GM18861 (cell line): ENCODE measurements at regions not wholly inside any gene's neighbourhood (a gene's known extent, or its start where the extent isn't known, plus 50 kb on each side); places are given as distances from the start of the nearest gene placed in this dataset.

ENCODE experiments used
- ATAC-seq: cut with Tn5 transposase; IDR thresholded peaks from one replicate; pipeline ENCODE4 v1.9.1; 2021; ENCODE audit not compliant: unreplicated experiment

GRCh38 chr2:20539776-20540586, 93.1 kb downstream of the RHOB start:
- no peak for ATAC-seq

GRCh38 chr2:20540587-20541293, 93.9 kb downstream of the RHOB start:
- no peak for ATAC-seq

- no peak for ATAC-seq
Measured at GRCh38 chr2:20541294-20541640, 94.4 kb downstream of the RHOB start.

- no peak for ATAC-seq
Measured at GRCh38 chr2:20541651-20542050, 94.8 kb downstream of the RHOB start.

GRCh38 chr2:20542269-20542668, 95.4 kb downstream of the RHOB start:
- ATAC-seq, result no peak

GRCh38 chr2:20542746-20543468, 96.0 kb downstream of the RHOB start:
- no peak for ATAC-seq

DNA sequence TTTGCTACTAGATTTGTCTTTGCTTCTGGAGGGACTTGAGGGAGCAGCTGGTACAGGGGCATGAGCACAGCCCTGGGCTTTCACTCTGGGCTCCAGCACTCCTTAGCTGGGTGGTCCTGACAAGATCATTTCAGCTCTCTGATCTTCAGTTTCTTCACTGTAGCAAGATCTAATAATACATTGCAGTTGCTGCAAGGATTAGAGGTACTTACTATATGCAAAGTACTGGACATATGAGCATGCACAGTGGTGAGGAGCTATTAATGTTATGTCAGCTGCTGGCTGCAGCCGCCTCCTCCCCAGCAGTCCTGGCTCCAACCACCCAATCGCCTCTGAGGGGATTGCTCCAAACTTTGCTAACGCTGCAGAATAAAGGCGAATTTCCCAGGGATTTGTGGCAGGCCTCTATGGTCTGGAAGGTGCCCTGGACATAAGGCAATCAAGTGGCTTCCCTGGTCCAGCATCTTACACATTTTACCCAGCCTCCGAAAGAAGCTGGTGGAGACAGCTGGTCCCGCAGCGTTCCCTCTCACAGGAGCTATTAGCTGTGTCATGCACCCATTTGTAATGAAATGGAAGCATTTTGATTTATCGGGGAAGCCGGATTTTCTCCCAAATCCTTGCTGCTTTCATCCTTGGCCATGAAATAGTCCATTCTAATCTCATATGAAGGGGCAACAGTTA, 96.7 kb downstream of the RHOB start:
- ATAC-seq, result no peak

DNA sequence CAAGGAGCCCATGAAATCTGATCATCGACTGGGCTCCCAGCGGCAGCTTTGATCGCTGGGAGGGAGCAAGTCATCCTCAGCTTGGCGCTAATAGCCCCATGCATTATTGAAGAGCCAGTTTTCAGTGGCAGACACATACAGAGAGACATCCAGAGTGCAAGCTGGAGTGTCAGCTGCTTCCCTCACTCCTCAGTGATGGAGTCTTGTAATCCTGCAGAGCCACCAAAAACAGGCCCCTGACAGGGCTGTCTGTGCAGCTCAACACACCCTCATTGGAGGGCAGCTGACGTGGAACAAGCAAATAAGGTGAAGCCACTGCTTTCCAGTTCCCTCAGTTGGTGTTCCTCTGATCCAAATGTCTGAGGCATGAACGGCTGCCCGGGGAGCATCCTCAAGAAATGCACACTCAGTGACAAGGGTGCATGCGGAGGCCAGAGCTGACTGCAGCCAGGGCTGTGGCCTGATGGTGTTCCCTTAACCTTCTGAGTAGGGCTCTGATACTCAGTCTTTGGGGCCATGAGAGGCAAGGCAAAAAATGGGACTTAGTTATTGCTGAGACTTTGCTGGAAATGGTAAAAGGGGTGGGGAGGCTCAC, 97.4 kb downstream of the RHOB start:
- ATAC-seq, result no peak

- ATAC-seq, result no peak
Measured at GRCh38 chr2:20549144-20549543, 101.8 kb downstream of the HS1BP3 start.

- ATAC-seq, result no peak
Measured at GRCh38 chr2:20549691-20550348, 101.1 kb downstream of the HS1BP3 start.

DNA sequence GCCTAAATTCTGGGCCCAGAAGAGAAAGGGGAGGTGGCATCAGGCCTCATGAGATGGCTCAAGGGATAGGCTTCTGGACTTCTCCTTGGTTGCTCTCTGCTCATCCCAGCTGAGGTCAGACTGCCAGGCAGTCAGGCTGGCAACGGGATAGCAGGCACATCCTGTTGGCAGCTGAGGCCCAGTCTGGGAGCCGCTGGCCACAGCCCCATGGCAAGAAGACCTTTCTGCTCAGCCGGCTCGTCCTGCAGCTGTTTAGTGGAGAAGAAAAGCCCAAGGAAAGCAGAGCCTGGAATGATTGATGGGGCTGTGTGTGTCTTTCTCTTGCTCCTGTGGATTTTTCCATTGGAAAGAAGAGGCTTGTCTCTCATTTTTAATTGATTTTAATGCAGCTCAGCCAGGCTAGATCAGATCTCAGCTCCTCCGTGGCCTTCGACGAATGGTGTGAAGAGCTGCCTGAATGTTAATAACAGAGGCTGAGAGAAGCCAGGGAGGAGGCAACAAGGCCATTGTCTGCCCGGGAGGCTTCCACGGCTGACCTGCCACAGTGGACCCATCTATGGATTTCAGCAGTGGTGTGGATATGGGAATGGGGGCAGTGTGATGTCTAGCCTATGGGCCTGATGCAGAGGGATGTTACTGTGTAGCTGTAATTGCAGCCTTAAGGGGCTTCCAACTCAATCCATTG, 99.5 kb downstream of the HS1BP3 start:
- no peak for ATAC-seq

GRCh38 chr2:20551945-20552328, 99.0 kb downstream of the HS1BP3 start:
- no peak for ATAC-seq

GRCh38 chr2:20552847-20553246, 98.1 kb downstream of the HS1BP3 start:
- no peak for ATAC-seq

DNA sequence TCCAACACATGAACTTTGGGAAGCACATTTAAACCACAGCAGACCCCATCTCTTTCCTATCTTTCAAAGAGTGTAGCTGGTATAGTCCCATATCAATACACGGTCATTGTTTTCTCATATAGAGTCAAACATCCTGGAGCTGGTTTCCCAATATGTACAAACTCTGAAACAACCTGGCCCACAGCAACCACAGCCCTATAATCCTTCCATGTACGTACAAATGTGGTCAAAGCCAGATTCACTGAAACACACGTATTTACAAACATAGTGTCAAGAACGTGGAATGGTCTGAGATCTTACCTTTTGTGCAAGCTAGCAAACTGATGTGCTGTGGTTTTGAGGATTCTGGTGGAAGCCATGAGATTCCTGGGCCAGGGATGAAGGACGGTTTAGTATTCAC, 97.3 kb downstream of the HS1BP3 start:
- no peak for ATAC-seq

- ATAC-seq, result no peak
Measured at GRCh38 chr2:20555954-20556353, 94.9 kb downstream of the HS1BP3 start.

DNA sequence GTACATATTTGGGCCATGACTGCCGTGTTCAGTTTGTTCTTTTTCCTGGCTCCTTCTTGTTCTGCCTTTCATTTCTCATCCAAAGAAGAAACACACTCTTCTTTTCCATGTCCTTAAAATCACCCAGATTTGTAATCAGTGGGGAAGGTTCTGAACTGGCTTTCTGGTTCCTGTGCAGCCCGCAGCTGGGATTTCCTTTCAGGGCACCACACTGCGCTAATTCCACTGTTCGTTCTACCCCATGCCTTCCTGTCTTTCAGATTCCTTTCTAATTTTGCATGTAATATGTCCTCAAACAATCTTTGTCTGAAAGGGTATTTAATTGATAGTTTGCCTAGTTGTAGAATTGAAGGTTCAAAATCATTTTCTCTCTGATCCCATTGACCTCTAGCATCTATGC, 94.1 kb downstream of the HS1BP3 start:
- ATAC-seq, result no peak

DNA sequence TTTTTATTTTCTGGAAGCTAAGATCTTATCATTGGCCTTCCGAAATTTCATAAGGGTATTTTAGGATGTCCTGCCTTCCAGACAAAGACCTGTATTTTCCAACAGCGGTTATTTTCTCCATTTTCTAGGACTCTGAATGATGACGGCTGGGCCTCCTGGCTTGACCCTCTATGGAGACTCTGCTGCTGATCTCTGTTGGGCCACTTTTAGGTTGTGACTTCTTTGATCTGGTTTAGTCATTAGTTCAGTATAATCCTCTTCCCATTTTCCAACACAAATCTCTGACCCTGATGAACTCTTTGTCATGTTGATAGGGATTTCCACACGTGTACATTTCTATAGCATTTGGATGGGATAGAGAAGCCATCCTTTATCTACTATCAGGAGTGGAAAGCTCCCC, 93.7 kb downstream of the HS1BP3 start:
- no peak for ATAC-seq

DNA sequence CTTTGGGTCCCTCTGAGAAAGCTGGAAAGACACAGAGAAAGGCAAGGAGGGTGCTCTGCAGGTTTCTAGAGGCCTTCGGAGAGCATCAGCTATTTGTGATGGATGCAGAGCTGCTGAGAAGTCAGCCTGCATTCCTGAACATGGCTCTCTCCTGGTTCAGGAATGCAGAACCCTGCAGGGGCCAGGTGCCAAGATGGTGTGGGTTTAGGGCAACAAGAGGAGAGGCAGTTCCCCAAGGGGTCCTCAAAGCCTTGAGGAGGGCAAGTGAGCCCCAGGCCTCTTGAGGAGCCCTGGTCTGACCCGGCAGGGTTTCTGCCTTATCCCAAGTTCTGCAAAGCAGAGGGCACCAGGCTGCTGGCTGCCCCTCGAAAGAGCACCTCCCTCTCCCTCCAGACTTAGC, 93.3 kb downstream of the HS1BP3 start:
- no peak for ATAC-seq

DNA sequence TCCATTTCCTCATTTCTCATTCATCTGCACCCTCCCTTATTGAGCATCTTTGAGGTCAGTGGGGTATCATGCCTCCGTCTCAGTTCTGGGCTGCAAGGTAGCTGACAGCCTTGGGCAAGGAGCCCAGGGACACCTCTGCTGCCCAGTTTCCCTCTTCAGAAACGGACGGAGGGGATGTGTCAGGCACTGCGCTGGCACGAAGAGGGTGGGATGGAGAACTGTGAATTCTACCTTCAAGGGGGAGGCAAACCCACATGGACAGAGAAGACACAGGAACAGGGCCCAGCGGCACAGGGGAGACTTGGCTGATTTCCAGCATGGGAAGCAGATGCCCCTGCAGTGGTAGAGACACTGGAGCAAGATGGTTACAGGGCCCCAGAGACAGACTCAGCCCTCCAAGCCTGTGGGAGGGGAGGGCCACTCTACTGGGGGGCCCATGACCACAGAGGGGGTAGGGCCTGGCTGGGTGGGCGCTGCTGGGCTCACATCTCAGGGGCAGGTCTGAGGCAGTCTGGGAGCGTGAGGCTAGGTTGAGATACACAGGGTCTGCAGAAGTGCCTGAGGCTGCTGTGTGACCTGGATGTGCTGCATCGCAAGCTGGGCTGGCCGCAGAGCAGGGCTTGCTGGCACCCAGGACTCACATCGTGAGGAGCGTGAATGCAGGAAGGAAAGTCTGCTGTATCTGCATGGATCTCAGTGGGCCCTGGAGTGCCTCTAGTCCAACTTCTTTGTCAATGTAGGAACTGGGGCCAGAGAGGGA, 92.3 kb downstream of the HS1BP3 start:
- ATAC-seq, result no peak
